GM21717 (cell line): ENCODE measurements at regions not wholly inside any gene's neighbourhood (a gene's known extent, or its start where the extent isn't known, plus 50 kb on each side); places are given as distances from the start of the nearest gene placed in this dataset.

Experiments
- ATAC-seq: cut with Tn5 transposase; IDR thresholded peaks from one replicate; pipeline ENCODE4 v1.9.1; 2021; ENCODE audit warnings: mild to moderate bottlenecking, moderate library complexity; ENCODE audit not compliant: unreplicated experiment

- ATAC-seq, result no peak
These were observed 207.9 kb upstream of the CDIN1 start for GRCh38 chr15:36371509-36371908.

- no peak for ATAC-seq
These were observed 206.5 kb upstream of the CDIN1 start for GRCh38 chr15:36372968-36373367.

GRCh38 chr15:36373550-36373949 is 205.9 kb upstream of the CDIN1 start:
- ATAC-seq, result no peak

- ATAC-seq, result no peak
These were observed 190.3 kb upstream of the CDIN1 start for GRCh38 chr15:36389107-36389506.

- no peak for ATAC-seq
These were observed 188.9 kb upstream of the CDIN1 start for GRCh38 chr15:36390491-36390890.

- no peak for ATAC-seq
These were observed 186.7 kb upstream of the CDIN1 start for GRCh38 chr15:36392676-36393266.

- no peak for ATAC-seq
These were observed 181.2 kb upstream of the CDIN1 start for GRCh38 chr15:36398212-36398611.

- no peak for ATAC-seq
These were observed 180.2 kb upstream of the CDIN1 start for GRCh38 chr15:36399276-36399675.

- ATAC-seq, result no peak
These were observed 178.4 kb upstream of the CDIN1 start for GRCh38 chr15:36400936-36401585.

GRCh38 chr15:36401586-36401966 is 177.8 kb upstream of the CDIN1 start:
- ATAC-seq, result no peak

- ATAC-seq, result no peak
These were observed 176.1 kb upstream of the CDIN1 start for GRCh38 chr15:36403351-36403750.

- ATAC-seq, result no peak
These were observed 173.1 kb upstream of the CDIN1 start for GRCh38 chr15:36406366-36406765.

GRCh38 chr15:36406911-36407310 is 172.5 kb upstream of the CDIN1 start:
- ATAC-seq, result no peak

GRCh38 chr15:36407647-36408046 is 171.8 kb upstream of the CDIN1 start:
- no peak for ATAC-seq

- ATAC-seq, result no peak
These were observed 169.6 kb upstream of the CDIN1 start for GRCh38 chr15:36409819-36410218.

GRCh38 chr15:36414670-36415069 is 164.8 kb upstream of the CDIN1 start:
- no peak for ATAC-seq

GRCh38 chr15:36415643-36416042 is 163.8 kb upstream of the CDIN1 start:
- ATAC-seq, result no peak

GRCh38 chr15:36422631-36423030 is 156.8 kb upstream of the CDIN1 start:
- ATAC-seq, result no peak

GRCh38 chr15:36426691-36427090 is 152.7 kb upstream of the CDIN1 start:
- ATAC-seq, result no peak

GRCh38 chr15:36428102-36428845 is 151.2 kb upstream of the CDIN1 start:
- no peak for ATAC-seq

- no peak for ATAC-seq
These were observed 149.7 kb upstream of the CDIN1 start for GRCh38 chr15:36429707-36430106.

- ATAC-seq, result no peak
These were observed 149.1 kb upstream of the CDIN1 start for GRCh38 chr15:36430280-36430679.
